ENCODE measurements at regions not wholly inside any gene's neighbourhood (a gene's known extent, or its start where the extent isn't known, plus 50 kb on each side); places are given as distances from the start of the nearest gene placed in this dataset.
A peak's percentile ranks its signal among the peaks of the same experiment; 100 is the strongest.

- intact Hi-C loops (cut with micrococcal nuclease): no loop called here
- Mint-ChIP-seq H3K27me3 (ENCODE audit: low read depth in 2 of 2) (no peaks in the 10 kb centered on the region), H3K4me3 (no peak overlapping the region), H3K27ac (no peak overlapping the region), H3K36me3 (no peaks in the 10 kb centered on the region), H3K9me3 (peaks cover 2 to 8% of the 10 kb centered on the region in 2 donors), H3K4me1 (peaks cover 0 to 7% of the 10 kb centered on the region in 2 donors)
- TF ChIP-seq CTCF (IDR thresholded peaks at IDR 0.05): no peak
- H3K27me3 ChIP-seq (ENCODE audit: control insufficient read depth, insufficient read depth, low read length): no peaks in the 10 kb centered on the region
- H3K27ac ChIP-seq (ENCODE audit: low read length): no peak overlapping the region
- H3K4me1 ChIP-seq (ENCODE audit: control insufficient read depth, insufficient read depth, low read length): peaks cover 12% of the 10 kb centered on the region
- H3K9me3 ChIP-seq (ENCODE audit: control insufficient read depth, insufficient read depth, low read length): no peaks in the 10 kb centered on the region
- 86% methylated on average over 15 of the region's 15 CpGs for WGBS (ENCODE audit: insufficient coverage)
- ATAC-seq: no peak
- peak in 1 of 2 donors; percentile 2 for DNase-seq
- no peak overlapping the region for H3K4me3 ChIP-seq (ENCODE audit: low read length)
- H3K36me3 ChIP-seq (ENCODE audit: control insufficient read depth, insufficient read depth, low read length): no peaks in the 10 kb centered on the region
These were observed 401.8 kb downstream of the SRGAP2C start for GRCh38 chr1:121586369-121587229.

- no peak for TF ChIP-seq CTCF (IDR thresholded peaks at IDR 0.05)
- H3K4me3 ChIP-seq (ENCODE audit: low read length): no peak overlapping the region
- ATAC-seq (no peak), DNase-seq (no peak)
- no peaks in the 10 kb centered on the region for H3K27me3 ChIP-seq (ENCODE audit: control insufficient read depth, insufficient read depth, low read length)
- WGBS (ENCODE audit: insufficient coverage): 98% methylated on average over 5 of the region's 5 CpGs
- Mint-ChIP-seq H3K4me3 (no peak overlapping the region), H3K27me3 (ENCODE audit: low read depth in 2 of 2) (no peaks in the 10 kb centered on the region), H3K4me1 (peaks cover 0 to 7% of the 10 kb centered on the region in 2 donors), H3K27ac (no peak overlapping the region), H3K36me3 (no peaks in the 10 kb centered on the region), H3K9me3 (peaks cover 2 to 8% of the 10 kb centered on the region in 2 donors)
- H3K36me3 ChIP-seq (ENCODE audit: control insufficient read depth, insufficient read depth, low read length): no peaks in the 10 kb centered on the region
- H3K27ac ChIP-seq (ENCODE audit: low read length): no peak overlapping the region
- H3K4me1 ChIP-seq (ENCODE audit: control insufficient read depth, insufficient read depth, low read length): peaks cover 12% of the 10 kb centered on the region
- H3K9me3 ChIP-seq (ENCODE audit: control insufficient read depth, insufficient read depth, low read length): no peaks in the 10 kb centered on the region
- intact Hi-C loops (cut with micrococcal nuclease): no loop called here
These were observed 402.4 kb downstream of the SRGAP2C start for GRCh38 chr1:121587230-121587569.

- ATAC-seq (no peak), DNase-seq (no peak)
- Mint-ChIP-seq H3K27ac (no peak overlapping the region), H3K9me3 (peaks cover 2 to 8% of the 10 kb centered on the region in 2 donors), H3K4me3 (no peak overlapping the region), H3K27me3 (ENCODE audit: low read depth in 2 of 2) (no peaks in the 10 kb centered on the region), H3K36me3 (no peaks in the 10 kb centered on the region), H3K4me1 (peaks cover 0 to 7% of the 10 kb centered on the region in 2 donors)
- Histone ChIP-seq H3K9me3 (ENCODE audit: control insufficient read depth, insufficient read depth, low read length) (no peaks in the 10 kb centered on the region), H3K4me3 (ENCODE audit: low read length) (no peak overlapping the region), H3K27me3 (ENCODE audit: control insufficient read depth, insufficient read depth, low read length) (no peaks in the 10 kb centered on the region), H3K36me3 (ENCODE audit: control insufficient read depth, insufficient read depth, low read length) (no peaks in the 10 kb centered on the region), H3K4me1 (ENCODE audit: control insufficient read depth, insufficient read depth, low read length) (peaks cover 12% of the 10 kb centered on the region), H3K27ac (ENCODE audit: low read length) (no peak overlapping the region)
- no peak for TF ChIP-seq CTCF (IDR thresholded peaks at IDR 0.05)
- intact Hi-C loops (cut with micrococcal nuclease): no loop called here
These were observed 403.0 kb downstream of the SRGAP2C start for GRCh38 chr1:121587777-121588176.

- ATAC-seq: no peak
- no peaks in the 10 kb centered on the region for H3K4me1 Mint-ChIP-seq
- H3K4me3 ChIP-seq (ENCODE audit: low read length): no peak overlapping the region
- no peak overlapping the region for H3K27ac Mint-ChIP-seq
- WGBS (ENCODE audit: insufficient coverage): 93% methylated on average over 3 of the region's 3 CpGs
- no peak overlapping the region for H3K4me3 Mint-ChIP-seq
- intact Hi-C loops (cut with micrococcal nuclease): no loop called here
- H3K27me3 ChIP-seq (ENCODE audit: control insufficient read depth, insufficient read depth, low read length): no peaks in the 10 kb centered on the region
- H3K9me3 Mint-ChIP-seq: no peaks in the 10 kb centered on the region
- no peak for TF ChIP-seq CTCF (IDR thresholded peaks at IDR 0.05)
- H3K36me3 ChIP-seq (ENCODE audit: control insufficient read depth, insufficient read depth, low read length): no peaks in the 10 kb centered on the region
- H3K9me3 ChIP-seq (ENCODE audit: control insufficient read depth, insufficient read depth, low read length): peaks cover 2% of the 10 kb centered on the region
- H3K4me1 ChIP-seq (ENCODE audit: control insufficient read depth, insufficient read depth, low read length): no peaks in the 10 kb centered on the region
- no peak for DNase-seq
- no peaks in the 10 kb centered on the region for H3K27me3 Mint-ChIP-seq (ENCODE audit: low read depth in 2 of 2)
- no peak overlapping the region for H3K27ac ChIP-seq (ENCODE audit: low read length)
- H3K36me3 Mint-ChIP-seq: no peaks in the 10 kb centered on the region
These were observed 409.3 kb downstream of the SRGAP2C start for GRCh38 chr1:121594096-121594495.

Measured in natural killer cell (primary cell).